Uterus (tissue), 2 donors: ENCODE measurements at regions not wholly inside any gene's neighbourhood (a gene's known extent, or its start where the extent isn't known, plus 50 kb on each side); places are given as distances from the start of the nearest gene placed in this dataset.

ENCODE experiments used
- POLR2A ChIP-seq, 2 donors: fragments of 450-650 bp; IDR thresholded peaks; one replicate each; pipeline ENCODE4 v1.6.1; 2016; ENCODE audit warnings: antibody characterized with exemption in 2 of 2, mild to moderate bottlenecking in 1 of 2, moderate library complexity in 1 of 2
- TF ChIP-seq, protein P1 (sequence below), 4 experiments: fragments of 200-600 bp in 2 of 4; fragments of 450-650 bp in 2 of 4; sonication (generic) in 2 of 4; IDR thresholded peaks; one replicate each; pipeline ENCODE4 v1.5.1; 2016 to 2019; ENCODE audit warnings: antibody characterized with exemption in 4 of 4, mild to moderate bottlenecking in 2 of 4, moderate library complexity in 1 of 4

- TF ChIP-seq, protein P1, sequence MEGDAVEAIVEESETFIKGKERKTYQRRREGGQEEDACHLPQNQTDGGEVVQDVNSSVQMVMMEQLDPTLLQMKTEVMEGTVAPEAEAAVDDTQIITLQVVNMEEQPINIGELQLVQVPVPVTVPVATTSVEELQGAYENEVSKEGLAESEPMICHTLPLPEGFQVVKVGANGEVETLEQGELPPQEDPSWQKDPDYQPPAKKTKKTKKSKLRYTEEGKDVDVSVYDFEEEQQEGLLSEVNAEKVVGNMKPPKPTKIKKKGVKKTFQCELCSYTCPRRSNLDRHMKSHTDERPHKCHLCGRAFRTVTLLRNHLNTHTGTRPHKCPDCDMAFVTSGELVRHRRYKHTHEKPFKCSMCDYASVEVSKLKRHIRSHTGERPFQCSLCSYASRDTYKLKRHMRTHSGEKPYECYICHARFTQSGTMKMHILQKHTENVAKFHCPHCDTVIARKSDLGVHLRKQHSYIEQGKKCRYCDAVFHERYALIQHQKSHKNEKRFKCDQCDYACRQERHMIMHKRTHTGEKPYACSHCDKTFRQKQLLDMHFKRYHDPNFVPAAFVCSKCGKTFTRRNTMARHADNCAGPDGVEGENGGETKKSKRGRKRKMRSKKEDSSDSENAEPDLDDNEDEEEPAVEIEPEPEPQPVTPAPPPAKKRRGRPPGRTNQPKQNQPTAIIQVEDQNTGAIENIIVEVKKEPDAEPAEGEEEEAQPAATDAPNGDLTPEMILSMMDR (IDR thresholded peaks at IDR 0.05) = no peak
- TF ChIP-seq POLR2A (IDR thresholded peaks at IDR 0.05) = no peak
These were observed 212.4 kb downstream of the DTWD2 start for GRCh38 chr5:118775790-118776499.
